CD4-positive, alpha-beta T cell treated with Interleukin-2 at 100 ng/mL for 4 hours (primary cell): ENCODE measurements at regions not wholly inside any gene's neighbourhood (a gene's known extent, or its start where the extent isn't known, plus 50 kb on each side); places are given as distances from the start of the nearest gene placed in this dataset.

Experiments
- DNase-seq: peaks from one replicate; pipeline ENCODE4 v3.0.0-alpha.2; 2020; ENCODE audit warnings: low spot score

DNA sequence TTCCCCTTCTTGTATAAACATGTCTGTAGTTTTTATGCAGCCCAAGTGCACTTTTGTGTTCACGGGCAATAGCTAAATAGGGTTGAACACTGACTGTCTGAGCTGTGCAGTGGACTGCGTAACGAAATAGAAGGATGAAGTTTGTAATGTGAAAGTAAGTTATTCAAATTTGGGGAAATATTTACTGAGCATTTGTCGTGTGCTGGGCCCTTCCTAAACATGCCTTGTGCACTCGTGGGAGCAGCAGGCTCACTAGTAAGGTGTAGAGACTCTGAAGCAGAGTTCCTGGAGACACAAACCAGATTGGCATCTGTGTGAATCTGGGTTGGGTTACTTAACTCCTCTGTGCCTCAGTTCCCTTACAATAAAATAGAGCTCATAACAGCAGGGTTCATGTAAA lies 51.7 kb upstream of the C1QTNF7 start:
- DNase-seq, result no peak

DNA sequence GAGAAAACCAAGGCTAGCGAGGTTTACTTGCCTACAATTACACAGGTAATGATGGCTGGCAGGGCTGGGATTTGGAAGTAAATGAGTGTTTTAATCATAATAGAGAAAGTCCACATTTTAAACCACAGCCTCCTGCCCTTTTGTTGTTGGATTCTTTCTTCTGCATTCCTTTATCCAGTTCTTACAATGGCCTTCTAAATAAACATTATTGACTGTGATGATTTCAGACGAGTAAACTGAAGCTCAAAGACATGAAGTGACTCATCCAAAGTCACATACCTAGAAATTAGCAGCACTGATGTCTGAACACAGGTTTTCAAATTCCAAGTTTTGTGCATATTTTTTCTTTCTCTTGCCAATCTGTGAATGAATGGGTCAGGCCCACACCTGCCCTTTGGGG lies 51.2 kb upstream of the C1QTNF7 start:
- no peak for DNase-seq
